GM19043 (cell line): ENCODE measurements at regions not wholly inside any gene's neighbourhood (a gene's known extent, or its start where the extent isn't known, plus 50 kb on each side); places are given as distances from the start of the nearest gene placed in this dataset.
A peak's percentile ranks its signal among the peaks of the same experiment; 100 is the strongest.

Experiments
- ATAC-seq: cut with Tn5 transposase; IDR thresholded peaks from one replicate; pipeline ENCODE4 v1.9.1; 2021; ENCODE audit warnings: low read depth; ENCODE audit not compliant: unreplicated experiment

GRCh38 chr3:193896419-193896818 is 239.5 kb upstream of the HES1 start:
- no peak for ATAC-seq

DNA sequence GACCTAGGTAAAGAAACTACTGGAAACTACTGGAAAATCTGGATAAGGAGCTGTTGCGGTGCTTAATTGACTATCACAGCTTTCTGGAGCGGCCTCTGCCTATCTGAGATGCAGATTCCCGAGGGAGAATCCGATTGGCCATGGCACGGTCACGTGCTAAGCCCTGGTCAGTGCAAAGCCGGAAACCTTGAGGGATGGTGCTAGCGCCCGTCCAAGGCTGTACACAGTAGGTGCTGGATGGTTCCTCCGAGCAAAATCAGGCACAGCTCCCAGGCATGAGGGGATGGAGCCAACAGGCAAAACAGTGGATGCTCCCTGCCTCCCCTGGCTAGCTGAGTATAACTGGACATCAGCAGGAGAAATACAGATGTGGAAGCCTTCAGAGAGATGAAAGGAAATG is 238.7 kb upstream of the HES1 start:
- ATAC-seq, result no peak

- ATAC-seq, result no peak
Measured at GRCh38 chr3:193897731-193898180, 238.2 kb upstream of the HES1 start.

DNA sequence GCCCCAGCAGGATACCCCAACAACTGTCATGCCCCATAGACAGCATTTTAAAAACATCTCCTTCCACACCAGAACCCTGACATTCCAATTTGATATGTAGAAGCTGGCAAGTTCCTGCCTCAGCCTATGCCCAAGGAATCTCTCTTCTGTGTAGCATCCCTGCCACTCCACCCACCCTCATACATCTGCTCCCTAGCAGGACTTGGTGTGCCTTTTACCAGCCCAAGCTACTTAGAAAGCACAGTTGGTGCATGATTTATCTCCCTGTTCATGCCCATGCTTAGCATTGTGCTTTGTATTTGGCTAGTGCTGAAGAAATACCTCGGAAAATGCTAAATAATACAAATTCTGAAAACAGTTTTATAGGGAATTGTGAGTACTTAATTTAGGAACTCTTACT is 236.9 kb upstream of the HES1 start:
- ATAC-seq, result no peak

- ATAC-seq, result no peak
Measured at GRCh38 chr3:193901007-193901406, 234.9 kb upstream of the HES1 start.

DNA sequence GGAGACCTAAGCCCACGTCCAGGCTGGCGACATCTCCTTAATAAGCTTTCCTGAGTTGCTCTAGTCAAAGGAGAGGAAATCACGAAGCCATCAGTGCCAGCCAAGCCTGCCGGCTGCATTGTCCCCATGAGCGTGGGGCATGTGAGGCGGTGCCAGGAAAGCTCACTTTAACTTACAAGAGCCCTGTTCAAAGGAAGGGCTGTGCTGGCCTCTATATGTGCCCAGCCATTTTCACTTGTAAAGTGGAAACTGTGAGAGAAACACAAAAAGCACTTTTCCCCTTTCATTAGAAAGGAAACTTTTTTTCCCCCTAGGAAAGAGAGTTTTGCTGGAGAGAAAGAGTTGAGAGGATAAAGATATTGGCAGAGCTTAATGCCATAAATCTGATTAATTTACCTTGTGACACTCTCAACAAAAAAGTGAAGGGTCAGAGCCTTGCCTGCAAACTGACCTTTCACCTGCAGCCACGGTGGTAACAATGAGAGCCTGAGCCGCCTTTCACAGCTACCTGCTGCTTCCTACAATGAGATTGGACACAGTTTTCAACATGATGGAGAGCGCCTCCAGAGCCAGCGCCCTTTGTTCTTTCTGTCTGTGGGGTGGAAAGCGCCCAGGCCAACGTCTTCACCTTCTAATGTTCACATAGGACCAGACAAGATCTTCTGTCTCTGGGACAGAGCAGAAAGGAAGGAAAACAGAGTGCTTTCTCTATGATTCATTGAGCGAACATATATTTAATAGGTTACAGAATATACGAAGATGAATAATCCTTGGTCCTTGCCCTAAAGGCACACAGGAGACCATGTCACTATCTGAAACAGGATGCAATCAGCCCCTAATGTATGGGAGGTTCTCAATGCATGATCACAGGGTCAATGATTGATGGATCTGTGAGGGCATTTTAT is 233.1 kb upstream of the HES1 start:
- ATAC-seq, result no peak

GRCh38 chr3:193903512-193903817 is 232.5 kb upstream of the HES1 start:
- no peak for ATAC-seq

GRCh38 chr3:193903966-193904365 is 232.0 kb upstream of the HES1 start:
- ATAC-seq, result no peak

- no peak for ATAC-seq
Measured at GRCh38 chr3:193905541-193906396, 230.2 kb upstream of the HES1 start.

- no peak for ATAC-seq
Measured at GRCh38 chr3:193906849-193907410, 229.0 kb upstream of the HES1 start.

- no peak for ATAC-seq
Measured at GRCh38 chr3:193908181-193908744, 227.7 kb upstream of the HES1 start.

GRCh38 chr3:193909387-193909786 is 226.6 kb upstream of the HES1 start:
- ATAC-seq, result peak; percentile 86

GRCh38 chr3:193910310-193910709 is 225.6 kb upstream of the HES1 start:
- ATAC-seq, result no peak

DNA sequence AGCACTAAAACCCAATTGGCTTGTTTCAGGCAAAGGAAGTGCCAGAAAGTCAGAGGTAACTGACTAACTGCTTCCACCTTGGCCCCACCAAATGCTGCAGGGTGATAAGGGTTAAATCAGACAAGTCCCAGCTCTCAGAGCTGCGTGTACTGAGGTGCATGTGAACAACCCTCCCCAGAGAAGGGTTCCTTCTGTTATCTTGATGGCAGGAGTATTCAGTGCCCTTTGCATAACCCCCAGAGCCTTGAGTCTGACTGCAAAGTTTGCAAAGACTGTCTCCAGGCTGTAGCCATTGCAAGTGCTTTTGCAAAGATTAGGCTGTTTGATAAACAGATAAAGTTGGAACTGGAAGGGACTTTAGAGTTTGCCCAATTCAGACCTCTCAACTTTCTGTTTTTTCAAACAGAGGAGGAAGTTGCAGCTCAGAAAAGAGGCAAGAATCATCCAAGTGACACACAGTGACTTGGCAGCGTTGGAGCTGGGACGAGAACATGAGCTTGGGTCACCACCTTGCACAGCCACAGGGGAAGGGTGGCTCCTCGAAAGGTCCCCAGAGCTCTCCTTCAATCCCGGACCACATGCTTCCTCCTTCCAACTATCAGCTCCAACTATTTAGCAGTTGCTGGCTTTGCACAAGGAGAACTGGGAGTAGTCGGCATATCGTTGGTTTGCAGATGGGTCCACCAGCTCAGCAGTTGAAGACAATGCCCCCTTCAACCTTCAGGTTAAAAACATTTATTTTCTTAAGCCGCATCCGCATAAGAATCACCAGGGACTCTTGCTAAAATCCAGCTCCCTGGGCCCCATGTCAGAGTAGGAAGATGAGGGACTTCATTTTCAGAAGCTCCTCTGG is 224.8 kb upstream of the HES1 start:
- no peak for ATAC-seq

GRCh38 chr3:193911784-193912340 is 224.1 kb upstream of the HES1 start:
- ATAC-seq, result no peak

DNA sequence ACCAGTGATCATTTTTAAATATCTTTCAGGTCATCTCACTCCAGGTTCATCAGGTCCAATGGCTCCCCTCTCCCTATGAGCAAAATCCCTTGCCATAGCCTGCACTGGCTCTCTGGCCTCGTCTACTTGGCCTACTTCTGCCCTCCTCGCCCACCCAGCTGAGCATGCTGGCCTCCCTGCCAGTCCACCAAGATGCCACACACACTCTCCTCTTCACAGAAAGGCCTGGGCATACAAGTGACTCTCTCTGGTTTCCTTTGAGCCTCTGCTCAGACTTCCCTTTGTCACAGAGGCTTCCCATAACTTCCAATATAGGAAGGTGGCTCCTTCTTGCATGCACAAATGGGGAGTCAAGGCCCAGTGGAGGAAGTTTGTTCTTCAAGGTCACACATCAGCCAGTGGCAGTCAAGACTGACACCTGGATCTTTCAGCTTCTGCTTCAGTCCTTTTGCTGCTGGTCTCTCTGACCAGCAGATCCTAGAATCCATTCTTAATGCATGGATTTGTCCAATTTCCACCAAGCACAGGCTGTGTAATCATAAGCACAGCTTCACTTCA is 223.2 kb upstream of the HES1 start:
- no peak for ATAC-seq

- ATAC-seq, result no peak
Measured at GRCh38 chr3:193914602-193915001, 221.3 kb upstream of the HES1 start.

GRCh38 chr3:193915099-193915498 is 220.8 kb upstream of the HES1 start:
- no peak for ATAC-seq

GRCh38 chr3:193915613-193916012 is 220.3 kb upstream of the HES1 start:
- no peak for ATAC-seq

DNA sequence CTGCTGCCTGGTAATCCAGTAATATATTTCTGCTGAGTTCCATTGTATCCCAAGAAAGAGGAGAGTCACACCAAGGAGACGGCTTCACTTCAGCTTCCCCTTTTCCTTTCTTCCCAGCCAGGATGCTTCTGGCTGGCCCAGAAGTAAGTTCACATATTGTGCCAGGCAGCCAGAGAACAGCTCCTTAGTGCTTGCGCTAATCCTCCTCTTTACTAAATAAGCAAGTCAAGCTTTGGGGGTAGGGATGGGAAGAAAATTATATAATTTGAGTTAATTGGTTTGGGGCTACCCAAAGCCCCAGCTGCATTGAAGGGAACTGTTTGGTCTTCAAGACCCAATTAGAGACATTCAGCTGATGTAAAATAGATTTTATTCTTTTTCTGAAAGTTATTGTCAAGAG is 218.8 kb upstream of the HES1 start:
- no peak for ATAC-seq
